Stimulated activated naive B cell treated with anti-CD40 and anti-IgM and Interleukin-4, amounts not matched to agents 10 μg/mL and 1 μg/mL and 100 μg/mL, for 72 hours (primary cell): ENCODE measurements at regions not wholly inside any gene's neighbourhood (a gene's known extent, or its start where the extent isn't known, plus 50 kb on each side); places are given as distances from the start of the nearest gene placed in this dataset.

Experiments used
- ATAC-seq, 2 donors: fragments of 150-1000 bp; cut with Tn5 transposase; replicated peaks; 2 replicates each; pipeline ENCODE4 v1.10.0; 2021; ENCODE audit warnings: moderate library complexity in 1 of 2
- DNase-seq: peaks from one replicate; pipeline ENCODE4 v3.0.0; 2021
- H3K27ac Mint-ChIP-seq: one replicate; pipeline ENCODE4 v1.8.0; 2022; ENCODE audit warnings: mild to moderate bottlenecking, mixed read lengths
- H3K27me3 Mint-ChIP-seq, 2 donors: one replicate each; pipeline ENCODE4 v1.8.0; 2022; ENCODE audit warnings: mixed read lengths in 2 of 2
- H3K36me3 Mint-ChIP-seq, 2 donors: one replicate each; pipeline ENCODE4 v1.8.0; 2022; ENCODE audit warnings: mixed read lengths in 2 of 2, mild to moderate bottlenecking in 1 of 2
- H3K4me1 Mint-ChIP-seq, 2 donors: one replicate each; pipeline ENCODE4 v1.8.0; 2022; ENCODE audit warnings: mixed read lengths in 2 of 2, mild to moderate bottlenecking in 1 of 2
- H3K4me3 Mint-ChIP-seq, 2 donors: one replicate each; pipeline ENCODE4 v1.8.0; 2022; ENCODE audit warnings: mild to moderate bottlenecking in 2 of 2, mixed read lengths in 2 of 2, moderate library complexity in 1 of 2
- H3K9me3 Mint-ChIP-seq, 2 donors: one replicate each; pipeline ENCODE4 v1.8.0; 2022; ENCODE audit warnings: mixed read lengths in 2 of 2, mild to moderate bottlenecking in 1 of 2

DNA sequence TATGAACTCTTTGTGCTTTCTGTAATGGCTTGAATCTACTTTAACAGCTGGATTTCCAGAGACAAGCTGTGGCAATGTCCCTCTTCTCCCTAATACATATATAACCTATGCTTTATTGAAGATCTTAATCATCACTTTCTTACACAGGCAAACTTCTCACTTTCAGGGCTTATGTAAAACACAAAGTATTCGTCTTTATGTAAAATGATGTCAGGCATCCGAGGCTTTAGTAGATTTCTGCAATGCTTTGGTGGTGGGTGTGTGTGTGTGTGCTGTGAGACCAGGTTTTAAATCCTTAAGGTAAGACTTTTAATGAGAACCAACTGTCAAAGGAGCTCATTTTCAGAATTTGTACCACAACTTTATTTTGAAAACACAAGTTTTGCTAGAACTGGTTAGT is 70.0 kb upstream of the HMGA2 start:
- H3K4me3 Mint-ChIP-seq: no peak overlapping the region
- no peaks in the 10 kb centered on the region for H3K36me3 Mint-ChIP-seq
- DNase-seq: no peak
- ATAC-seq: no peak
- H3K27ac Mint-ChIP-seq: no peak overlapping the region
- H3K9me3 Mint-ChIP-seq: no peaks in the 10 kb centered on the region
- H3K4me1 Mint-ChIP-seq: peaks cover 0 to 8% of the 10 kb centered on the region in 2 donors
- H3K27me3 Mint-ChIP-seq: peaks cover 8 to 21% of the 10 kb centered on the region in 2 donors

DNA sequence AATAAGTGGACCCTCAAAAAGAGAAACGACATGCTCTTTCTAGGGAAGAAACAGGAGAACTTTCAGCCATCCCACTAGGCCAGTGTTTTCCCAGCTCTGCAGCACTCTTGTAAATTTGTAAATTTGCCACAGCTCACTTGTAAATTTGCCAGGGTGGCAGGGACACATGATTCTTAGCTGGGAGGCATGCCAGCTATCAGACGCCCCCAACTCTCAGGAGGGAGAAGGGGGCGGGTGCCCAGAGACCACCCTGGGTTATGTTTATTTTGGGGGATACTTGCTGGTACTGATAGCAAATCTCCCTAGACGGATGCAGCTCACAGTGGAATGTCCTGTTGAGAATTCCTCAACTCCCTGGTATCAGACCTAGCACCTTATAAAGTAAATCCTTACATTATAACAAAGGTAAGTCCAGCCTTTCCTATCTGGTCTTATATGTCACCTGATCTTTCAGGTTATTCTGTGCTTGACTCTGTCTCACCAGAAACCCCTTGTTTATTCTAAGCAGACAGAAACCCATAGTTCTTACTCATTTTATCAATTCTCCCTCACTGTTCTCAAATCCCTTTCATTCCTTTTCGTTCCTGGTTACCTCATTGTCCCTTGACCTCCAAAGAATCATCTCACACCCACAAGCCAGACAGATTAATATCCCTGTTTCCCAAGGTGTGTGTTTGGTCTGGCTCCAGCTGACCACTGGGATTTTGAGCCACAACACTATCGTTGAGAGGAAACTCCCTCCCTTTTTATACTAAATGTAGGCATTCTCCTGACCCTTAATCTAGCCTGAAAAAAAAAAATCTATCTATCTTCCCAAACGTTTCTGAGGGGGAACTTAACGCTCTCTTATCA is 69.3 kb upstream of the HMGA2 start:
- Mint-ChIP-seq H3K9me3 (no peaks in the 10 kb centered on the region), H3K4me3 (no peak overlapping the region), H3K36me3 (no peaks in the 10 kb centered on the region), H3K27me3 (peaks cover 2 to 18% of the 10 kb centered on the region in 2 donors), H3K27ac (no peak overlapping the region), H3K4me1 (peaks cover 0 to 8% of the 10 kb centered on the region in 2 donors)
- ATAC-seq: no peak
- DNase-seq: no peak

DNA sequence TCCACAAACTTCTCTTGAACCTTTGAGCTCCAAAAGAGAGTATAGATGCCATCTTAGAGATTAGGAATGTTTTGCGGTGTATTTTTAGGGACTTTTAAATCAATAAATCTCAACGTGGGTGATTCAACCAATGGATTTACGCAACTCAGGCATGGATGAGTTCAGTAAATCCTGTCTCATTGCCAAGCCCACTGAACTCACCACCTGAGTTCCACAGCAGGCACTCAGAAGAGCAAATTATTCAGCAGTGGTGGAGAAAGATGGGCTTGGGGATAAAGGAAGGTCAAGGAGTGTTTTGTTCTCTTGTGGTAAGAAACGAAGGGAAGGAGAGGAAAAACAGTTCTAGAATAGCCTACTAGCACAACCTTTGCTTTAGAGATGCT is 68.7 kb upstream of the HMGA2 start:
- ATAC-seq (no peak), DNase-seq (no peak)
- H3K36me3 Mint-ChIP-seq: no peaks in the 10 kb centered on the region
- H3K9me3 Mint-ChIP-seq: no peaks in the 10 kb centered on the region
- peaks cover 0 to 8% of the 10 kb centered on the region in 2 donors for H3K4me1 Mint-ChIP-seq
- no peak overlapping the region for H3K27ac Mint-ChIP-seq
- H3K4me3 Mint-ChIP-seq: no peak overlapping the region
- H3K27me3 Mint-ChIP-seq: peaks cover 0 to 17% of the 10 kb centered on the region in 2 donors

DNA sequence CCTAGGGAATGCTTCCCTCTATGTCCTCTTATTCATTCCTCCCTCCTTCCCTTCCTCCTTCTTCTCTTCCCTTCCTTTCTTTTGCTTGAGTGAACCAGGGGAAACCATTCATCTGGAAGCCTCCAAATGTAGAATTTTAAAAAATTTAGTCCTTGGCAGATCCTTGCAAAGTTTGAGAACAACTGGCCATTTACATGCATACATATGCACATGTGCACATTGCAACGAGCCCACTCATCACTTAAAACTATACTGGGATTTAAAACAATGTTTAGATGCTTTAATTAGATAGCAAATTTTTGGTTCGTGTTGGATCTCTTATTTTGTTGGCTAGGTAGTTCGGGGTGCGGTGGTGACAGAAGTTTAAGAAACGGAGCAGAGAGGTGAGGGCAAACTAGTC is 68.0 kb upstream of the HMGA2 start:
- no peak overlapping the region for H3K27ac Mint-ChIP-seq
- H3K36me3 Mint-ChIP-seq: no peaks in the 10 kb centered on the region
- DNase-seq: no peak
- H3K4me3 Mint-ChIP-seq: no peak overlapping the region
- H3K9me3 Mint-ChIP-seq: no peaks in the 10 kb centered on the region
- peaks cover 0 to 17% of the 10 kb centered on the region in 2 donors for H3K27me3 Mint-ChIP-seq
- ATAC-seq: no peak
- peaks cover 0 to 8% of the 10 kb centered on the region in 2 donors for H3K4me1 Mint-ChIP-seq

DNA sequence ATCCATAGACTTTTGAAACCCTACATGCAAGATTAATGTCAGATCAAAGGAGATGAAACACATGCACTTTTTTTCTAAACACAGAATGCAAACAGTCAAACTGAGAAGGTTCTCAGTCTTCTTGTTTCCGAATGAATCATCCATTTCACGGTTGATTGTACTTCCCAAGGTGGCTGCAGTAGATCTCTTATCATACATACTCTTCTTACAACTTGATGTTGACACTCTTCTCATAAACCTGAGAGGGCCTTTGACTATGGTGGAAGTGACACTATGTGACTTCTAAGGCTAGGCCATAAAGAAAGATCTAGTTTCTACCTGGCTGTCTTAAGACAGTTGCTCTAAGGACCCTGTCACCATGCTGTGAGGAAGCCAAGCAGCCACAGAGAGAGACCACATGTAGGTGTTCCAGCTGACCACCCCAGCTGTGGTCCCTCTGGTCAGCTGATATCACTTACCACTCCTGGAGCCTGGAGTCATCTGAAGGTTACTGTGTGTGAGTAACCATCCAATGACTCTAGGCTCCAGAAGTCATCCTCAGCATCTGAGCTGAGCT is 67.2 kb upstream of the HMGA2 start:
- Mint-ChIP-seq H3K27ac (peak overlapping the region; percentile 70), H3K9me3 (no peaks in the 10 kb centered on the region), H3K36me3 (no peaks in the 10 kb centered on the region), H3K27me3 (peaks cover 0 to 17% of the 10 kb centered on the region in 2 donors), H3K4me1 (peaks cover 0 to 8% of the 10 kb centered on the region in 2 donors), H3K4me3 (no peak overlapping the region)
- ATAC-seq (peak; percentile 84 to 91), DNase-seq (peak; percentile 17)

DNA sequence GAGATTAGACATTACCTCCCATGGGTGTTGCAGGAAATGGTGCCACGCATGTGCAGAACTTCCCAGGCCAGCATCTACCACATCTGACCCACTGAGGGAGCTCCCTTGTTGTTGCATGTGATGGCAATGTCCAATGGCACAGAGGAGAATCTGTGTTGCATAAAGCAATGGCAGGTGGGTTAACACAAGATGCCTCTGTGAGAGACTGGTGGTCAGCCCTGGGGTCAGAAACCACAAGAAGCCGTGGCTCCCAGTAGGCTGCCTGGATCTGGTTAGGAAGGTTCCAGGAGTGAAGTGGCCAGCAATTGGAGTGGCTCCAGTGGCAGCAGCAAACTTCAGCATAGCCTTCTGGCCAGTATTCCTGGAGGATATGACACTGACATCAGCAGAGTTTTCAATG is 65.9 kb upstream of the HMGA2 start:
- Mint-ChIP-seq H3K9me3 (no peaks in the 10 kb centered on the region), H3K4me1 (peaks cover 0 to 8% of the 10 kb centered on the region in 2 donors), H3K36me3 (no peaks in the 10 kb centered on the region), H3K27ac (no peak overlapping the region), H3K27me3 (peaks cover 0 to 17% of the 10 kb centered on the region in 2 donors), H3K4me3 (no peak overlapping the region)
- ATAC-seq: no peak
- no peak for DNase-seq

DNA sequence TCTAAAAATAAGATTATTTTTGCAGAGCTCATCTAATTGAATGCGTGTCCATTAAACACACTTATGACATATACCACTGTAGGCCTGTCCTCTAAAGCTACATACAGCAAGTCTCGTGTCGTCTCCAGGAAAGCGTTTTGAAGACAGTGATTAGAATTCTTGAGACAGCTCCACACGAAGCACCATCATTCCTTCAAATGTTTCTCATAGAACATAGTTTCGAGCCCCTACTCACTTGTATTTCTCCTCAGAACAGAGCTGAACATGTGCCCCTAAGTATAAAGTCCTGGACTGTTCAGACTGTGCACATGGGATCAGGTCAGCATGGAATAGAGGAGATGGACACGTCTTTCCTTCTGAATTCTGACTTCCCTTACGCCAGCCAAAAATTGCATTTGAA is 64.5 kb upstream of the HMGA2 start:
- Mint-ChIP-seq H3K27ac (no peak overlapping the region), H3K4me1 (peaks cover 0 to 8% of the 10 kb centered on the region in 2 donors), H3K4me3 (no peak overlapping the region)

DNA sequence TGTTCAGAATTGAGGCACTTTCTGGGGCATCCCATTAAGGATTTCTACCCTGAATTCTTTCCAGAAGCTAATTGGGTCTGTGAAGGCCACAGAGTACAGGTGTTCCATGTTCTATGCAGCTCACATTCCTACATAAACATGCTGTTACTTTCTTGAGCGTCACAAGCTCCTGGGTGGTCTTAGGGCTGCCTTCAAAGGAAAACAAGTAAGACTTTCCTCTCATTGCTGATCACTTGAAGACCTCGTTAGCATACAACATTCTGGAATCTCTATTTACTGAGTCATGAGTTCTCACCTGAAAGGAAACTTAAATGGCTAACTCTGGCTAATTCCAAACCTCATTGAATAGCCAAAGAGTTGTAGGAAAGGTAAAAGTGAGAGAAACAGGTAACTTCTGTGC is 63.0 kb upstream of the HMGA2 start:
- H3K27me3 Mint-ChIP-seq: peaks cover 0 to 1% of the 10 kb centered on the region in 2 donors
- no peaks in the 10 kb centered on the region for H3K9me3 Mint-ChIP-seq
- H3K4me3 Mint-ChIP-seq: no peak overlapping the region
- DNase-seq: no peak
- no peak for ATAC-seq
- H3K36me3 Mint-ChIP-seq: no peaks in the 10 kb centered on the region
- H3K4me1 Mint-ChIP-seq: peaks cover 0 to 8% of the 10 kb centered on the region in 2 donors
- H3K27ac Mint-ChIP-seq: no peak overlapping the region

More for the DNA sequence above, 64.5 kb upstream of the HMGA2 start:
- H3K27me3 Mint-ChIP-seq: peaks cover 0 to 12% of the 10 kb centered on the region in 2 donors
- no peak for DNase-seq
- no peaks in the 10 kb centered on the region for H3K36me3 Mint-ChIP-seq
- ATAC-seq: no peak
- no peaks in the 10 kb centered on the region for H3K9me3 Mint-ChIP-seq

DNA sequence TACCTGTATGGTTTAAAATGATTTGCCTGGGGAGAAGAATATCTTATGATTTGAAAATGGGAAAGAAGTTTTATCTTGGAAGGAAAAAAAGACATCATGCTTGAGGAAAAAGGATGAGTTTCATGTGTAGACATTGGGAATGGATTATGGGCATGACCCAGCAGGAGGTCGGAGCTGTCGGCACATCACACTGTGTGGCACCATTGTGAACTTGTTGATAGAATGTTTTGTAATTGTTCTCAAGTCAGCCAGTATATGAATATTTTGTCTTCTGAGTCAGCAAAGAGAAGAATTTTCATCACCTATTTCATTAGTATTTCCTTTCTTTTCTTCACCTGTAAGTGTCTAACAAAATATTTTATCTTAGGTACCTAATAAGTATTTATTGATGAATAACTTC is 60.0 kb upstream of the HMGA2 start:
- Mint-ChIP-seq H3K27me3 (peaks cover 2 to 10% of the 10 kb centered on the region in 2 donors), H3K36me3 (no peaks in the 10 kb centered on the region), H3K27ac (no peak overlapping the region), H3K4me3 (no peak overlapping the region), H3K9me3 (no peaks in the 10 kb centered on the region), H3K4me1 (no peaks in the 10 kb centered on the region)
- ATAC-seq (no peak), DNase-seq (no peak)

DNA sequence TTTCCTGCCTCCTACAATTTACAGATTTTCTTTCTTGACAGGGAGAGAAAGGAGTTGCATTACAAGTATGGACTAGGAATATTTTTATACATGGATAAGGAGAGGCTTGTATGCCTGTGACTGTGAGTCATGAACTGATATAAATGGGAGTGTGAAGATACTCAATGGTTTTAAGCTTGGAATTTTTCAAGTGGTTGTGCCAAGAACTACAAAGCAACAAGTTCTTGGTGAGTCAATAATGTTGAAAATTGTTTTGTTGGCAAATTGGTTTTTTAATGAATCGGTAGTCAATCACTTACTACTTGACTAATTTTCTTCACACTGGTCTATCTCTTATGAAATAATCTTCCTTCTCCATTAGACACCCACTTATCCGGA is 58.9 kb upstream of the HMGA2 start:
- no peaks in the 10 kb centered on the region for H3K4me1 Mint-ChIP-seq
- no peak overlapping the region for H3K27ac Mint-ChIP-seq
- ATAC-seq: no peak

DNA sequence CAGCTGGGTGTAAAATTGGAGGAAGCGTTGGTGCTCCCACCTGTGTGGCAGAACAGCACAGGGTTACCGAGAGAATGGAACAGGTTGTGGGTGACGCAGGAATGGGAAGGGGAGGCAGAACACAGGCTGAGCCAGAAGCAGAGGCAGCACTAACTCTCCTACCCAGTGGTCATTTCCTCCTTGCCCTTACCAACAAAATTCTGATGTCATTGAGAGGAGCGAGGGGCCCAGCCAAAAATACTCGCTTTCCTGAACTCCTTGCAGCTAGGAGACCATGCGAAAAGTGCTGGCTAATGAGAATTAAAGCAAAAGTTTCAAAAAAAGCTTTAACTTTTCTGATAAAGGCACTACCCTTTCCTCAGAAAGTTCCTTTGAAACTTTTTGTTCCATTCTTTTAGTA is 54.4 kb upstream of the HMGA2 start:
- no peaks in the 10 kb centered on the region for H3K4me1 Mint-ChIP-seq
- H3K36me3 Mint-ChIP-seq: no peaks in the 10 kb centered on the region
- no peaks in the 10 kb centered on the region for H3K9me3 Mint-ChIP-seq
- ATAC-seq (no peak), DNase-seq (no peak)
- peaks cover 11 to 28% of the 10 kb centered on the region in 2 donors for H3K27me3 Mint-ChIP-seq
- no peak overlapping the region for H3K4me3 Mint-ChIP-seq
- no peak overlapping the region for H3K27ac Mint-ChIP-seq

More for the DNA sequence above, 58.9 kb upstream of the HMGA2 start:
- Mint-ChIP-seq H3K4me3 (no peak overlapping the region), H3K36me3 (no peaks in the 10 kb centered on the region), H3K27me3 (peaks cover 6 to 13% of the 10 kb centered on the region in 2 donors), H3K9me3 (no peaks in the 10 kb centered on the region)
- DNase-seq: no peak
